Hematopoietic multipotent progenitor cell treated with erythropoietin and hydrocortisone succinate and interleukin-3 and kit ligand, for 4 days (in vitro differentiated cells): ENCODE measurements at regions not wholly inside any gene's neighbourhood (a gene's known extent, or its start where the extent isn't known, plus 50 kb on each side); places are given as distances from the start of the nearest gene placed in this dataset.

Experiments
- DNase-seq: peaks from one replicate; pipeline ENCODE4 v3.0.0-alpha.2; 2015

GRCh38 chr7:13159467-13160184 is 472.2 kb downstream of the ARL4A start:
- no peak for DNase-seq

- no peak for DNase-seq
These were observed 473.7 kb downstream of the ARL4A start for GRCh38 chr7:13161125-13161524.

- peak; percentile 52 for DNase-seq
These were observed 478.4 kb downstream of the ARL4A start for GRCh38 chr7:13165854-13166253.

- no peak for DNase-seq
These were observed 479.4 kb downstream of the ARL4A start for GRCh38 chr7:13166801-13167200.

- DNase-seq, result no peak
These were observed 481.9 kb downstream of the ARL4A start for GRCh38 chr7:13169356-13169755.

- no peak for DNase-seq
These were observed 487.6 kb downstream of the ARL4A start for GRCh38 chr7:13174991-13175390.

GRCh38 chr7:13179011-13179582 is 491.7 kb downstream of the ARL4A start:
- peak; percentile 35 for DNase-seq

- no peak for DNase-seq
These were observed 492.5 kb downstream of the ARL4A start for GRCh38 chr7:13179775-13180523.

- no peak for DNase-seq
These were observed 493.8 kb downstream of the ARL4A start for GRCh38 chr7:13181216-13181615.

GRCh38 chr7:13185139-13185538 is 497.7 kb downstream of the ARL4A start:
- no peak for DNase-seq

- no peak for DNase-seq
These were observed 500.9 kb downstream of the ARL4A start for GRCh38 chr7:13188236-13188805.

GRCh38 chr7:13188922-13189321 is 501.5 kb downstream of the ARL4A start:
- no peak for DNase-seq

GRCh38 chr7:13189668-13190067 is 502.2 kb downstream of the ARL4A start:
- no peak for DNase-seq

- DNase-seq, result no peak
These were observed 510.1 kb downstream of the ARL4A start for GRCh38 chr7:13197501-13197900.

GRCh38 chr7:13198036-13198435 is 510.6 kb downstream of the ARL4A start:
- DNase-seq, result no peak

GRCh38 chr7:13198727-13199126 is 511.3 kb downstream of the ARL4A start:
- no peak for DNase-seq

- DNase-seq, result peak; percentile 39
These were observed 514.2 kb downstream of the ARL4A start for GRCh38 chr7:13201628-13202027.

- no peak for DNase-seq
These were observed 530.3 kb downstream of the ARL4A start for GRCh38 chr7:13217768-13218167.

GRCh38 chr7:13225068-13225467 is 537.6 kb downstream of the ARL4A start:
- DNase-seq, result no peak

- DNase-seq, result no peak
These were observed 539.0 kb downstream of the ARL4A start for GRCh38 chr7:13226385-13226784.

GRCh38 chr7:13231216-13231615 is 543.8 kb downstream of the ARL4A start:
- DNase-seq, result no peak

GRCh38 chr7:13235436-13235835 is 548.0 kb downstream of the ARL4A start:
- no peak for DNase-seq

GRCh38 chr7:13236026-13236425 is 548.6 kb downstream of the ARL4A start:
- no peak for DNase-seq

GRCh38 chr7:13240349-13240748 is 552.9 kb downstream of the ARL4A start:
- no peak for DNase-seq
